Karpas-422 (cell line): ENCODE measurements at regions not wholly inside any gene's neighbourhood (a gene's known extent, or its start where the extent isn't known, plus 50 kb on each side); places are given as distances from the start of the nearest gene placed in this dataset.
A peak's percentile ranks its signal among the peaks of the same experiment; 100 is the strongest.

ENCODE experiments used
- DNase-seq: peaks from one replicate; pipeline ENCODE4 v3.0.0-alpha.2; 2015
- H2AFZ ChIP-seq: fragments of 200-600 bp; sonication (generic); 2 replicates; pipeline ENCODE4 v1.6.1; 2014; ENCODE audit warnings: antibody characterized with exemption, low read length, mixed read lengths
- H3K27ac ChIP-seq: fragments of 200-600 bp; sonication (generic); 2 replicates; pipeline ENCODE4 v1.5.1; 2014; ENCODE audit warnings: mild to moderate bottlenecking, low read length, moderate library complexity
- H3K27me3 ChIP-seq: fragments of 200-600 bp; sonication (generic); 2 replicates; pipeline ENCODE4 v1.6.1; 2014; ENCODE audit warnings: low read length, mixed read lengths
- H3K36me3 ChIP-seq: fragments of 200-600 bp; sonication (generic); 2 replicates; pipeline ENCODE4 v1.6.1; 2014; ENCODE audit warnings: low read length, mixed read lengths; ENCODE audit not compliant: insufficient read depth
- H3K4me1 ChIP-seq: fragments of 200-600 bp; sonication (generic); 2 replicates; pipeline ENCODE4 v1.6.1; 2014; ENCODE audit warnings: mild to moderate bottlenecking, low read length, mixed read lengths
- H3K4me2 ChIP-seq: fragments of 200-600 bp; sonication (generic); 2 replicates; pipeline ENCODE4 v1.6.1; 2014; ENCODE audit warnings: low read length, low read depth, mild to moderate bottlenecking; ENCODE audit not compliant: poor library complexity, severe bottlenecking
- H3K4me3 ChIP-seq: fragments of 200-600 bp; sonication (generic); 2 replicates; pipeline ENCODE4 v1.5.1; 2014; ENCODE audit warnings: mild to moderate bottlenecking, antibody characterized with exemption, low read length, mixed read lengths
- H3K79me2 ChIP-seq: fragments of 200-600 bp; sonication (generic); 2 replicates; pipeline ENCODE4 v1.6.1; 2014; ENCODE audit warnings: mild to moderate bottlenecking, low read length, mixed read lengths
- H3K9ac ChIP-seq: fragments of 200-600 bp; sonication (generic); 2 replicates; pipeline ENCODE4 v1.6.0; 2014; ENCODE audit warnings: low read length
- H3K9me2 ChIP-seq: fragments of 200-600 bp; sonication (generic), shearing (Covaris generic); replicated peaks from 2 replicates; pipeline ENCODE4 v1.6.0; 2014; ENCODE audit warnings: mild to moderate bottlenecking, low read length, moderate library complexity; ENCODE audit not compliant: insufficient read depth
- H3K9me3 ChIP-seq: fragments of 300-700, 200-600 bp; sonication (generic); 2 replicates; pipeline ENCODE4 v1.6.1; 2014; ENCODE audit warnings: low read length, mixed read lengths
- H4K20me1 ChIP-seq: fragments of 200-600 bp; sonication (generic); 2 replicates; pipeline ENCODE4 v1.6.1; 2014; ENCODE audit warnings: mild to moderate bottlenecking, antibody characterized with exemption, low read length, low read depth; ENCODE audit not compliant: insufficient read depth

GRCh38 chr9:89554307-89555035, 50.3 kb upstream of the GADD45G start:
- no peaks in the 10 kb centered on the region for H3K79me2 ChIP-seq
- H3K36me3 ChIP-seq, result no peaks in the 10 kb centered on the region
- H3K4me3 ChIP-seq, result no peak overlapping the region
- no peaks in the 10 kb centered on the region for H3K27me3 ChIP-seq
- H3K27ac ChIP-seq, result no peak overlapping the region
- H3K9me2 ChIP-seq, result no peaks in the 10 kb centered on the region; the same call in 1 of the 2 replicates
- H3K9ac ChIP-seq, result no peak overlapping the region
- DNase-seq, result no peak
- H2AFZ ChIP-seq, result no peak overlapping the region
- no peak overlapping the region for H3K4me2 ChIP-seq
- H3K4me1 ChIP-seq, result peaks cover 11% of the 10 kb centered on the region
- no peaks in the 10 kb centered on the region for H3K9me3 ChIP-seq
- H4K20me1 ChIP-seq, result no peaks in the 10 kb centered on the region

- H3K4me1 ChIP-seq, result peaks cover 11% of the 10 kb centered on the region
- H3K9me2 ChIP-seq, result no peaks in the 10 kb centered on the region; the same call in 1 of the 2 replicates
- no peaks in the 10 kb centered on the region for H3K27me3 ChIP-seq
- no peaks in the 10 kb centered on the region for H3K79me2 ChIP-seq
- no peak overlapping the region for H2AFZ ChIP-seq
- no peak overlapping the region for H3K4me2 ChIP-seq
- H3K27ac ChIP-seq, result no peak overlapping the region
- no peak overlapping the region for H3K4me3 ChIP-seq
- H3K36me3 ChIP-seq, result no peaks in the 10 kb centered on the region
- H3K9me3 ChIP-seq, result no peaks in the 10 kb centered on the region
- no peak for DNase-seq
- no peaks in the 10 kb centered on the region for H4K20me1 ChIP-seq
- no peak overlapping the region for H3K9ac ChIP-seq
Observed at GRCh38 chr9:89553451-89554010, 51.3 kb upstream of the GADD45G start.

GRCh38 chr9:89550346-89550927, 52.5 kb upstream of the SEMA4D start:
- H3K9ac ChIP-seq, result no peak overlapping the region
- no peak overlapping the region for H3K27ac ChIP-seq
- DNase-seq, result no peak
- no peaks in the 10 kb centered on the region for H4K20me1 ChIP-seq
- H3K4me1 ChIP-seq, result peaks cover 3% of the 10 kb centered on the region
- no peaks in the 10 kb centered on the region for H3K36me3 ChIP-seq
- H3K9me3 ChIP-seq, result no peaks in the 10 kb centered on the region
- no peak overlapping the region for H3K4me2 ChIP-seq
- no peak overlapping the region for H3K4me3 ChIP-seq
- no peaks in the 10 kb centered on the region for H3K79me2 ChIP-seq
- no peak overlapping the region for H2AFZ ChIP-seq
- no peaks in the 10 kb centered on the region for H3K27me3 ChIP-seq
- H3K9me2 ChIP-seq, result no peaks in the 10 kb centered on the region; the same call in 1 of the 2 replicates

GRCh38 chr9:89549031-89549644, 51.2 kb upstream of the SEMA4D start:
- H2AFZ ChIP-seq, result no peak overlapping the region

DNA sequence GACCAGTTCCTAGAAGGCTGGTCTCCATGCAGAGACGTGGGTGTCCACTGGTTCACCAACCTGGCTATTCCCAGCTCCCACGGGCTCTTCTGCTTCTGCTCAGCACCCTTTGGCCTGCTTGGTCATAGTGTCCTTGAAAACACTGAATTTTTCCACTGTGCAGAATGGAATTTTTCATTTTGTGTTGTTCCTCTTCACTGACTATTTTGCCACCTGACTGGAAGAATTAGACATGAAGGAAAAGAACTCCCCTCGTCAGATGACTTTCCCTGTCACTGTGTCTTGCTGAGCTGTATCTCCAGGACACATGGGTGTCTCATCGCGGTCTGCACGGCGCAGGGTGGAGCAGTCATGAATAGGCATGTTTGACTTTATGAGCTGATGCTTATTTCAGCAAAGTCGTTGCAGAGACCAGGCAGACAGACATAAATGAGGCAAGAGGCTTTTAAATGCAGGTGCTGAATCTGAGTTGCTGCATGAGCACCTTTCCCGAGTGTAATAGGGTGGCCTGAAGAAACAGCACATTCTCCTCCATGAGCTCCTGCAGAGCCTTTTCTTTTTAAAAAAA, 50.2 kb upstream of the SEMA4D start:
- Histone ChIP-seq H3K27ac (no peak overlapping the region), H3K9ac (no peak overlapping the region), H3K4me1 (peaks cover 2% of the 10 kb centered on the region), H3K9me2 (no peaks in the 10 kb centered on the region; the same call in 1 of the 2 replicates), H4K20me1 (no peaks in the 10 kb centered on the region), H3K4me2 (no peak overlapping the region), H3K9me3 (no peaks in the 10 kb centered on the region), H3K79me2 (no peaks in the 10 kb centered on the region), H3K4me3 (no peak overlapping the region), H3K36me3 (no peaks in the 10 kb centered on the region), H3K27me3 (no peaks in the 10 kb centered on the region), H2AFZ (no peak overlapping the region)
- no peak for DNase-seq

More at GRCh38 chr9:89549031-89549644, 51.2 kb upstream of the SEMA4D start:
- no peaks in the 10 kb centered on the region for H3K4me1 ChIP-seq
- no peaks in the 10 kb centered on the region for H3K27me3 ChIP-seq
- no peak overlapping the region for H3K4me2 ChIP-seq
- no peak overlapping the region for H3K9ac ChIP-seq
- H4K20me1 ChIP-seq, result no peaks in the 10 kb centered on the region
- H3K4me3 ChIP-seq, result no peak overlapping the region
- no peaks in the 10 kb centered on the region for H3K9me3 ChIP-seq
- no peaks in the 10 kb centered on the region for H3K79me2 ChIP-seq
- peak; percentile 89 for DNase-seq
- no peaks in the 10 kb centered on the region for H3K36me3 ChIP-seq
- no peak overlapping the region for H3K27ac ChIP-seq
- H3K9me2 ChIP-seq, result no peaks in the 10 kb centered on the region; the same call in 1 of the 2 replicates
